ENCODE measurements at regions not wholly inside any gene's neighbourhood (a gene's known extent, or its start where the extent isn't known, plus 50 kb on each side); places are given as distances from the start of the nearest gene placed in this dataset.

GRCh38 chr2:212902421-212902820 lies 249.0 kb downstream of the IKZF2 start:
- no peak for TF ChIP-seq POLR2A (IDR thresholded peaks at IDR 0.05)
- TF ChIP-seq, protein P1, sequence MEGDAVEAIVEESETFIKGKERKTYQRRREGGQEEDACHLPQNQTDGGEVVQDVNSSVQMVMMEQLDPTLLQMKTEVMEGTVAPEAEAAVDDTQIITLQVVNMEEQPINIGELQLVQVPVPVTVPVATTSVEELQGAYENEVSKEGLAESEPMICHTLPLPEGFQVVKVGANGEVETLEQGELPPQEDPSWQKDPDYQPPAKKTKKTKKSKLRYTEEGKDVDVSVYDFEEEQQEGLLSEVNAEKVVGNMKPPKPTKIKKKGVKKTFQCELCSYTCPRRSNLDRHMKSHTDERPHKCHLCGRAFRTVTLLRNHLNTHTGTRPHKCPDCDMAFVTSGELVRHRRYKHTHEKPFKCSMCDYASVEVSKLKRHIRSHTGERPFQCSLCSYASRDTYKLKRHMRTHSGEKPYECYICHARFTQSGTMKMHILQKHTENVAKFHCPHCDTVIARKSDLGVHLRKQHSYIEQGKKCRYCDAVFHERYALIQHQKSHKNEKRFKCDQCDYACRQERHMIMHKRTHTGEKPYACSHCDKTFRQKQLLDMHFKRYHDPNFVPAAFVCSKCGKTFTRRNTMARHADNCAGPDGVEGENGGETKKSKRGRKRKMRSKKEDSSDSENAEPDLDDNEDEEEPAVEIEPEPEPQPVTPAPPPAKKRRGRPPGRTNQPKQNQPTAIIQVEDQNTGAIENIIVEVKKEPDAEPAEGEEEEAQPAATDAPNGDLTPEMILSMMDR (IDR thresholded peaks at IDR 0.05): no peak
